IPS-NIHi7 (cell line): ENCODE measurements at regions not wholly inside any gene's neighbourhood (a gene's known extent, or its start where the extent isn't known, plus 50 kb on each side); places are given as distances from the start of the nearest gene placed in this dataset.
A peak's percentile ranks its signal among the peaks of the same experiment; 100 is the strongest.

Source experiments
- DNase-seq: peaks from one replicate; pipeline ENCODE4 v3.0.0; 2012; ENCODE audit warnings: mixed read lengths; ENCODE audit errors: extremely low spot score

DNA sequence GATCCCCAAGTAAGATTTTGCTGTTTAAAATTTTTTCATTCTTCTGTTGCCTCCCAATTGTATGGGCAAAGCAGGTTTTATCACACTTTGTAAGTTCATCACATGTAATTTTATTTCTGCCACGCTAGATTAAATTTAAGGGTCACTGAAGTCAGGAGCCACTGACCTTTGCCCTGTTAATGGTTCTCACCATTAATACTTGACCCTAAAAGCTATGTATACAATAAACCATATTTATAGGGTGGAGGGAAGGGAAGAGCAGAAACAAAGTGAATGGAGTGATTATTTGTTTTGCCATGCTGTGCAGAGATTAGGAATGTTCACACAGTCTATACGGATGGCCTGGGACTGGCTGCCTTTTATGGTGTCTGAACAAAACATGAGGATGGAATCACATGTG lies 186.7 kb downstream of the BMP2 start:
- DNase-seq, result no peak

DNA sequence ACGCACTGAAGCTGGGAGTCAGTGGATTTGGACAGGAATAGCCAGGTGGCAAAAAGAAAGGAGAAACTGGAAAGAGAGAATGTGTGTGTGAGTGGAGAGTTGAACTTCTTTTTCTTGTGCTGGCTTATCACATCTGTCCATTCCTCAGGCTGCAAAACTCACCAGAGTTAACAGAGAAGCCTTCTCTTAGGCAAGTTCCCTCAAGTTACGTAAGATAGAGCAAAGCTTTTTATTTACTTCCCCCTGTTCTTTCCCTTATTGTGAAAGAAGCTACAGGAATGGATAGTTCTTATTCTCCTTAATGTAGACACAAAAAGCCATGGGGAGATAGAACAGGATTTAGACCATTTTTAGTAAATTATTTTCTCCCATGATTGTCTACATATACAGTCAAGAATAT lies 188.6 kb downstream of the BMP2 start:
- no peak for DNase-seq

DNA sequence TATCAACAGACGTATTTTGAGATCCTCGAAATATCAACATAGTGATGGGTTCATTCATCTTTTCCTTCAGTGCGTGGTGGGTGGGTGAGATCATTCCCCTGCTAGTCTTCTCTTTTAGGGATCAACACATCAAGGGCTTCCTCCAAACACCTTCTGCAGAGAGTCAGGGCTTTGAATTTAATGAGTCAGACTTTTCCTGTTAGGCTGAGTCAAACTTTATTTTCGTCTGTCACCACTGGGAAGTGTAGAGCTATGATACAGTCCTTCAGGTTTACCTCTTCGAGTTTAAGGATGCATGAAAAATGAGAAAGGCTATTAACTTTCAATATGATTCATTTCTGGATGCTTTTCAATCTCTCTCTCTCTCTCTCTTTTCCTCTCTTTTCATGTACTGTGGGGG lies 189.1 kb downstream of the BMP2 start:
- DNase-seq, result no peak

DNA sequence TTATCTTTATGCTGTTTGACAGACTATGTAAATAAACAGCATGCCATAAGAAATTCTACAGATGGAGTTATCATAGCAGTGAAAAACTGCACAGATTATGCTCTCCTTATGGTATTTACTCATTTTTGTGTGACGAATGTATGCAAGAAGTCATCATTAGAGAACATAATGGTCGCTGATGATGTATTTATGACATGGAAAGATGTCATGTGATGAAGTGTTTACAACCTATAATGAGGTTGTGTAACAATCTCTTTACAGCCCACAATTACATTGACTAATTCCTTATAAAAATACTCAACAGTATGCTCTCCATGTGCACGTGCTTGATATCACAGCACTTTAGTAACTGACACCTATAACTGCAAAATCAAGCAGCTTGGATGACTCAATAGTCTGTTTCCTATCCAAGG lies 192.4 kb downstream of the BMP2 start:
- DNase-seq, result no peak

DNA sequence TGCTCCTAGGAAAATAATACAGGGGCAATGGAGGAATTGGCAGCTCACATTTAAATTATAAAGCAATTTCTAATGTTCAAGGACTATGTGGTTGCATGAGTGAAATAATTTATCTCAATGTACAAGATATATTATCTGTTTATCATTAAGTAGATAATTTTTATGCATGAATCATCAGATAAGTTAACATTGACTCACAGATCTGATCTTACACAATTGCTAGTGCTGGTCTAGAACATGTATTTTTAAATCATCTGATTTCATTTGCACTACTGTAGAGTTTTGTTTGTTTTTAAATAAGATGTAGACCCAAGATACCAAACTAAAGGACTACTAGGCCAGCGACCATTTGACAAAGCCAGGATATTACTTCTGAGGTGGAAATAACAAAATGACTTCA lies 199.2 kb downstream of the BMP2 start:
- no peak for DNase-seq

DNA sequence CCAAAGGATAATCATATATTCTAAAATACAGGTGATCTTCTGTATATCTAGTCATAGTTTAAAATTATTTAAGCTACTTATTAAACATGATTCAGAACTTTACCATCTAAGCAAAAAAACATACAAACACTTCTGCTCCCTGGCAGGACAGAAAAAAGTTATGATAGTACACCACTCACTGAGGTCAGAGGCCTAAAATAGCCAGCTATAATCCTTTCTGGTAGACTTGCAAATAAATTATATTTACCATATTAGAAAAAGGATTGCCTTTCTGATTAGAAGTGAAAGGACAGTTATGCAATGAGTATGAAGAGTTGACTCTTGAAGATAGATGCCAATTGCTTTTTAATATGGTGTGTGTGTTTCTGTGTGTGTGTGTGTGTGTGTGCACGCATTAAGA lies 207.4 kb downstream of the BMP2 start:
- no peak for DNase-seq

DNA sequence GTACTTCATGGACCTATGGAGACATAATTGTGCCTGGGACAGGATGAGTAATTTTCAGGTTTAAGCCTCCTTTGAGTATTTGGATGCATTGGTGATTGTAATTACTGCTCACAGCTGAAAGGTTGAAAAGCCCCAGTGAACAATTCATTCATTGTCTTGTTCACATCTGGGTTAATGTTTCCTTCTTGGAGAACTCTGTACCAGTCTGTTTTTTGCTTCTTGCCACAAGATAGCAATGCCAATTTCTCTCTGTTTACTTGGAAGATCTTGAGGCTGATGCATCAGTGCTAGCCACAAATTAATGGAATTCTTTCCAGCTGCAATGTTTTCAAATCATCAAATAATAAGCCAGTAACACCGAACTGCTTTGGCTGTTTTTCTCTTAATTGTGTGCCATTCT lies 207.8 kb downstream of the BMP2 start:
- no peak for DNase-seq

DNA sequence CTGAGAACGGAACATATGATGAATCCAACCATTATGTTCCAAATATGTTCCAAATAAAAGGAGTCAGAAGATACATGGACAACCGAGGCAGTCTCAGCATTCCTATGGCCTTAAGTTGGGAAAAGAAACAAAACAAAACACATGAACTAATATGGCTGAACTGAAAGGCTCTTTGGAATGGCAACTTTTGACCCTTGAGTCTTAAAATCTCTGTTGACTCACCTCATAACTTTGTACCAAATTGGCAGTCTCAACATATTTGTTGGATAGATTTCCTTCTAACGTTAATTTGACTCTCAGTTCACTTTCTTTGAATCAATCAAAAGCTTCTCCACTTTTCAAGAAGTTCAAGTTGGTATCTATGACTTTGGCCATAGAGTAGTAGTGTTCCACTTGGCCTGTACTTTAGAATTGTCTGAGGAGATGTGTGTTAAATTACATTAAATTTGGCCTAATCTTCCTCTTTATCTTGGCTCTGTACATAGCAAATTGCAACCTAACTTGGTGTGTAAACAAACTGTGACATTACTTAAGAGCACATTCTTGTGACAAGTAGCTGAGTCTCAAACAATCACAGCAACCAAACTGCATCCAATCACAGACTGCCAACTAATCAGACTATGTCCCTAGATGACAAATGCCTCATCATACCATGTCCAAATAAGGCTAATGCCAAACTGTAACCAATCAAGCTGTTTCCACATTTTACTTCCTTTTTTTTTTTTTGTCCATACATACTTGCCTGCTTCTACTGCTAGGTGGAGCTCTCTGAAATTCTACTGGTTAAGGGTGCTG lies 208.8 kb downstream of the BMP2 start:
- no peak for DNase-seq

DNA sequence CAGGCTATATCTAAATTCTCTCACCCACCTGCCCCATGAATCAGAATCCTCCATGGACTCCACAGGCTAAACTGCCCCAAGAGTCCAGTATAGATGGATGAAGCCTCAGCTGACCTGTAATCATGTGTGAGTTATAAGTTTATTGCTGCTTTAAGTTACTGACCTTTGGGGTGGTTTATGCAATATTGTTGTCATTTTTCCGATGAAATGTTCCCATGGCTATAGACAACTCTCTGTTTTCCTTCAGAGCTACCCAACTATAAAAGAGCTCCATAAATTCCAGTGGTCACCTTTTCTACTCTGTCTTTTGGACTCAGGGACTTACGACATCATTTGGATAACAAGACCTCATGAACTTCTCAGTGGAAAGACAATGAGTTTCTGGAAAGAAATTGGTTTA lies 212.1 kb downstream of the BMP2 start:
- no peak for DNase-seq

DNA sequence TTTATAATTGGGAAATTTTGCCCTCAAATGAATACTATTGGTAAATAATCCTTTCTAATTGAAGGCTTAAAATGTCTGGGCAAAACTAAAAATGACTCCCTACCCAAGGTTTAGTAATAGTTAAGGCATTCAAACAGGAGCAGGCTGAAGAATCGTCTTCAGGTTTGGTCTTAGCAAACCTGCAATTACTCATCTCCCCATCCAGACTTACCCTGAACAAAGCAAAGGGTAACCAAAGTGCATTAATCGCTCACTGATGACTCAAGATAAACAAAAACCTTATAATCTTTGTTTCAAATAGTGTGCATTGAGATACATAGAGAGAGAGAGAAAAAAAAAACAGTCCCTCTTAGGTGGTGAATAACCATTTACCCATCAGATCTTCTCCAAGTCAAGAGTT lies 225.5 kb downstream of the BMP2 start:
- no peak for DNase-seq

DNA sequence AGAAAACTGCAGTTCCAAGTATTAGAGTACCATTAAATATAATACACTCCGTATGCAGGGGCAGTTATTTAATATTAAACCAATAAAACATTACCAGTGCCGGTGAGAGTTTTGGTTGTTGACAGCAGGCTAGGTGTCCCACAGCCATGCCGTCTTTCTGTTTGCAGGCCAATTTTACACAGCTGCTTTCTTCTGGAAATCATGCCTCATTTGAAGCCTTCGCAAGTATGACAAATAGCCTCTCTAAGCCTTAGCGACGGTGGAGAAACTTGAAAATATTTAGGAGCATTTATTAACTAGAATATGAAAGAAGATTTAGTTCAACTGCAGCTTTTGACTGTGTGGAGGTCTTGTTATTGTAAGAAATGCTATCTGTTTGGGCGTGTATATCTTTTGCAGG lies 226.0 kb downstream of the BMP2 start:
- DNase-seq, result no peak

DNA sequence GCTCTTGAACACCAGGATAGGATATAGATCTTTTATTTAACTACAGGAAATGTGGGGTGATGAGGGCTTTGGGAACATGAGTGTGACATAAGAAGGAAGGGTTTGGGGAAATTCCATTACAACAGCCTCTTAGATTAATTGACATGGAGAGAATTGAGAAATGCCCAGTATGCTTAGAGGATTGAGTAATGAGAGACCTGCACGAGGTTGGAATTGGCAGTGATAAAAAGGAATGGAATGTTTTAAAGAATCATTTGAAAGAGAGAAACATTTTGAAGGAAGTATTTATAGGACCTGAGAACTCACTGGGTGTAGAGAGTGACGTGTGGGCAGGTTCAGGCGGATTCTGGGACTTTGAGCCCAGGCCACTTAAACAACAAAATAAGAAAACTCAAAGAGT lies 227.0 kb downstream of the BMP2 start:
- no peak for DNase-seq

DNA sequence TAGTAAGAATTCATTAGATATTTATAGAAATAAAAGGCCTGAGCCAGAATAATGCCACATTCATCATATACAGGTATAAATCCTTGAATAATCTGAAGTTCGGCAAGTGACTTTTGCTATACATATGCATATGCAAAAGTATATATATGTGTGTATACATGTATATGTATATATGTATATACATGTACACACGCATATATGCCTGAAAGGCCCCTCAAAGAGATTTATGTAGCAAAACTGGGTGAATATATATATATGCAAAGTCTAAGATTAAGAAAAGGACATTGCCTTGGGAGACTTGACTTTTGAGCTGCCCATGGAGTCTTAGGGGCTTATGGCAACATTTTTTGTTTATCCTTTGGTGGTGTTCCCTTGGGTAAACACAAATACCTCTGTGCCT lies 231.4 kb downstream of the BMP2 start:
- no peak for DNase-seq

DNA sequence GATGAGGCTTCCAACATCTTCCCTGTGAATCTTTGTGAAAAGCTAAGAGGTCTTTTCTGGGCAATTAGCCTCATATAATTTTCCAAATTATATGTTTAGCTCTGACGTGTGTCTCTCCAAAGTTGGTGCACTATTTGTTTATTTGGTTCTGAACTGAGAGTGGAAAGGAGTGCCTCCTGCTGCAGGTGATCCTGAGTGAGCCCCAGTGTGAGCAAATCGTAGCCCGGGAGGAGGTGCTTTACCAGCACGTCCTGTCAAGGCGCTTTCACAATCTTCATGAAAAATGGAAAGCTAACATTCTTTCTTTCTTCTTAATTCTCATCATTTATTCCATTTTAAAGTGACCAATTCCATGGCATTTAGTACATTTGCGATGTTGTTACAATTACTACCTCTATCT lies 231.9 kb downstream of the BMP2 start:
- no peak for DNase-seq

DNA sequence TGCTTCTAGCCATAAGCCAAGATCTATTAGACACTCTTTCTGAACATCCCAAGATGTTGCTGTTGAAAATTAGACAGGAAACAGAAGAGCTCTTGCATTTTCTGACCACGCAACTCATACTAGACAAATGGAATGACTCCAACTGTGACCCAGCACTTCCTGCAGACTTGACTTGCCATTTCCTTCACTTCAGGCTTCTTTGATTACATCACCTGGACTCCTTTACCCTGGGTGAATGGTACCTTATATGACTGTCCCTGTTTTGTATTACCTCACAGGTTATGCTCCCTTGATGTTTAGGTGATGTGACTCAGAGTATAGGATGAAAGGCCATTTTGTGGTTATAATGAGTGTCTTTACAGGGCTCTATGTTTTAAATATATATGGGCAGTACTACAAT lies 236.1 kb downstream of the BMP2 start:
- DNase-seq, result no peak

DNA sequence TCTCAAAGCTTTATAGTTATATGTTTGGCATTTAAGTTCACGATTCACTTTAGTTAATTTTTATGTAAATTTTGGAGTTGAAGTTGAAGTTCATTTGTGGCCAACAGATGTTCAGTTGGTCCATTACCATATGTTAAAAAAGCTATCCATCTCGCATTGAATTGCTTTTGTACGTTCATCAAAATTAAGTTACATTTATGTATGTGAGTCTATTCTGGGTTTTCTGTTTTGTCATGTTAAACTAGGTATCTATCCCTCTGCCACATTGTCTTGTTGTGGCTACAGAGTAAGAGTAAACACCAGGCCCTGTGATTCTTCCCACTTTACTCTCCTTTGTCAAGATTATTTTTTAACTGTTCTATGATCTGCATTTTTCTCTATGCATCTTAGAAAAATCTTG lies 237.3 kb downstream of the BMP2 start:
- DNase-seq, result no peak

DNA sequence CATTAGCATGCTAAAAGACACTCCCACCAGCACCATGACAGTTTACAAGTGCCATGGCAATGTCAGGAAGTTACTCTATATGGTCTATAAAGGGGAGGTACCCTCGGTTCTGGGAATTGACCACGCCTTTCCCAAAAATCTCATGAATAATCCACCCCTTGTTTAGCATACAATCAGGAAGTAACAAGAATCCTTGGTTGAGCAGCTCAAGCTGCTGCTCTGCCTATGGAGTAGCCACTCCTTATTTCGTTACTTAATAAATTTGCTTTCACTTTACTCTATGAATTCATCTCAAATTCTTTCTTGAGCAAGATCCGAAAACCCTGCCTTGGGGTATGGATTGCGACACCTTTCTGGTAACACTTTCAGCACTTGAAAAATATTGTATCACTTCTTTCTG lies 243.0 kb downstream of the BMP2 start:
- DNase-seq, result no peak

DNA sequence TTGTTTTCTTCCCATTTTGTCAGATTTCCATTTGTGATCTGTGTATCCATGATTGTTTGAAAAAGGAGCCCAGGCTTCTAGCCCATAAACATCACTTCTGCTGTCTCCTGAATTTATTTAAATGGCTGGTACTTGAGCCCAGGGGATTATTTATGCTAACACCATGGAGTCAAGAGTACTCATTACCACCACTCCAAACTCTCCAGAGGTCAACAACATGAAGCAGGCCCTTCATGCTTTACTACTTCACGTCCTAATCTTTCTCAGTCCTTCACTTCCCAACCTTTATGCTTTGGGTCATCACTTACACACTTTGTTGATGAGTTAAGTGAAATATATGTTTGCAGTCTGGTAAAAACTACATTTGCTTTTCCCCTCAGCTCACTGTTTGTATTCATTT lies 247.8 kb downstream of the BMP2 start:
- DNase-seq, result no peak

DNA sequence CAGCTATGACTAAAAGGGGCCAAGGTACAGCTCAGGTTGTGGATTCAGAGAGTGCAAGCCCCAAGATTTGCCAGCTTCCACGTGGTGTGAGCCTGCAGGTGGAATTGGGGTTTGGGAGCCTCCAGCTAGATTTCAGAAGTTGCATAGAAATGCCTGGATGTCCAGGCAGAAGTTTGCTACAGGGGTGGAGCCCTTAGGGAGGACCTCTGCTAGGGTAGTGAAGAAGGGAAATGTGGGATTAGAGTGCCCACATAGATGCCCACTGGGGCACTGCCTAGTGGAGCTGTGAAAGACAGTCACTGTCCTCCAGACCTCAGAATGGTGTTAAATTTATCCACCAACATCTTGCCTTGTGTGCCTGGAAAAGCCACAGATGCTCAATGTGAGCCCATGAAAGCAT lies 255.1 kb downstream of the BMP2 start:
- no peak for DNase-seq

DNA sequence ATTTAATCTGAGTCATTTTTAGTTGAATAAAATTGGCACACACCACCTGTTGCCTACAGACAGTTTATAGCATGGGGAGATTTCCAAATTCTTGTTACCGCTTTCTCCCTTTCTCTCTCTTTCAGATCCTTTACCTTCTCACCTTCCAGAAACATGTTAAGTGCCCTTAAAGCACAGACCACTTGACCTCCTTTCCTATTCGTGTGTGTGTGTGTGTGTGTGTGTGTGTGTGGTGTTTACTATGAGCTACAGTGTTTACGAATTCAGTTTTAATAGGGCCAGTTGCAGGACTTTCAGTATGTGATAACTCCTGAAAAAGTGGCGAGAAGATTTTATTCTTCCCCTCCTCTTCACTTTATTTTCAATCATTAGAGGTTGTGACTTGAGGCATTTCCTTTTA lies 258.1 kb downstream of the BMP2 start:
- no peak for DNase-seq

DNA sequence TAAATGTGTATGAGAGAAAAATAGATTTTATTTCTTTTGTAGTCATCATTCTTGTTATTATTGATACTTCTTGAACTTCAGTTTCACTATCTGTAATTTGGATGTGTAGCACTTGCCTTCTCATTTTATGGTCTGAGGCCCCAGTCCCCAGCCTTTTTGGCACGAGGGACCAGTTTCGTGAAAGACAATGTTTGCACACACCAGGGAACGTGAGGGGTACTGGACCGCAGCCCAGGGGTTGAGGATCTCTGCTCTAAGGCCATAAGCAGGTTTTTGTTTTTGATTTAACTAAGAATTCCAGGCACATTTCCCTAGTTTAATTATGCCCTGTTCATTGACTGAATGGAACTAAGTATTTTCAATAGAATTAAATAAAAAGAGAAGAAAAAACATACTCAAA lies 261.5 kb downstream of the BMP2 start:
- no peak for DNase-seq

DNA sequence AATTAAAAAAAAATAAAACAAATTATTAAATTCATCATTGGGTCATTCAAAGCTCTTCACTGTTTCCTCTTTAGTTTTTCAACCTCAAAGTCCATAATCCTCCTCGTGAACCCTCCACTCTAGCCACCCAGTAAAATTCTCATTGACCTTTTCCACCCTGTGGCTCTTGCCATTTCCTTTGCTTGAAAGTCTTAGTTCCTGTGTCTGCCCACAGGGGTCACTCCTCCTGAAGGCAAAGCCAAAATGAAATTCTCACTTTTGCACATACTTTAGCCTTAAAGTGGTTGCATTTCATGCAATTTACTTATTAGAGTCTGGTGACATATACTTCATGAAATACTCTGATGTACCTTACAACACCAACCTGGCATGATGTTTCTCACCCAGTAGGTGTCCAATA lies 263.7 kb downstream of the BMP2 start:
- peak; percentile 47 for DNase-seq

DNA sequence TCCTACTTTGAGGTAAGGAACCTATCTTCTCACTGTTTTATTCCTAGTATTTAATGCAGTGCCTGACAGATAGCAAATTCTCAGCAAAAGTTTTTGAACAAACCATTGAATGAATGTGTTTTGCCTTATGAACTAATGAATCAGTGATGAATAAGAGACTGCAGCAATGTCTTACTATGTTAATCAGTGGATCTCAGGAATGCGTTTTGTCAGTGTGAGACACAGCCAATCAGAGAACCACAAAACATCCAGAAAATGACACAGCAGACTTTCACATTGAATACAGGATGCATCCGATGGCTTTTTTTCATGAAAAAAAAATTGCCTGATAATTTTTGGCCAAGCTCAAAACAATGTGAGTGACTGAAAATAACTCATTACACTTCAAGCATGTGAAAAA lies 270.5 kb downstream of the BMP2 start:
- no peak for DNase-seq

DNA sequence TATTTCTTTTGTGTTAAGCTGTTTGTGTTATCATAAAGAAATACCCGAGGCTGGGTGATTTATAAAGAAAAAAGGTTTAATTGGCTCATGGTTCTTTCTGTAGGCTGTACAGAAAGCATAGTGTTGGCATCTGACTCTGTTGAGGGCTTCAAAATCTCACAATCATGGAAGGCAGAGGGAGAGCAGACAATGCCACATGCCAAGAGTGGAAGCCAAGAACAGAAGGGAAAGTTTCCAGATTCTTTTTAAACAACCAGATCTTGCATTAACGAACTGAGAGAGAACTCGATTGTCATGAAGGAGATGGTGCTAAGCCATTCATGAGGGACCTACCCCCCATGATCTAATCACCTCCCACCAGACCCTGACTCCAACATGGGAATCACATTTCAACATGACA lies 290.1 kb downstream of the BMP2 start:
- DNase-seq, result no peak
